Motor neuron (in vitro differentiated cells): ENCODE measurements at regions not wholly inside any gene's neighbourhood (a gene's known extent, or its start where the extent isn't known, plus 50 kb on each side); places are given as distances from the start of the nearest gene placed in this dataset.

Experiments
- ATAC-seq, 8 experiments: fragments of 200-7000 bp; cut with Tn5 transposase; replicated peaks in 6 of 8; 2 replicates each; pipeline ENCODE4 v1.8.0; 2021; ENCODE audit warnings: mild to moderate bottlenecking in 8 of 8, moderate library complexity in 8 of 8
- H3K27ac ChIP-seq, 2 donors: fragments of 250-450 bp; sonication (Bioruptor Pico); 2 replicates each; pipeline ENCODE4 v1.9.0; 2021; ENCODE audit warnings: antibody characterized with exemption in 2 of 2, mild to moderate bottlenecking in 2 of 2, moderate library complexity in 1 of 2
- H3K4me1 ChIP-seq, 2 donors: fragments of 250-450 bp; sonication (Bioruptor Pico); replicated peaks in 1 of 2; 2 replicates each; pipeline ENCODE4 v1.6.1; 2021; ENCODE audit warnings: antibody characterized with exemption in 2 of 2, mild to moderate bottlenecking in 2 of 2, moderate library complexity in 1 of 2
- H3K4me3 ChIP-seq, 5 donors: fragments of 250-450 bp; sonication (Bioruptor Pico); 2 replicates each; pipeline ENCODE4 v1.9.0; 2021; ENCODE audit warnings: antibody characterized with exemption in 5 of 5, mild to moderate bottlenecking in 5 of 5, moderate library complexity in 4 of 5
- WGBS, 10 experiments: fragments of 450-650 bp; shearing (Covaris generic); methylation state at CpG; one replicate each; pipeline ENCODE4 v1.0.0; 2022; 5-methylcytosine and 5-hydroxymethylcytosine counted together
- in situ Hi-C, 9 experiments: fragments of 400-800 bp; cut with MboI; loops; one replicate each; pipeline ENCODE4 v1.15.0; 2021; ENCODE audit warnings: low sequenced_read_pairs in 9 of 9, low pct_unique_long_range_greater_than_20kb in 2 of 9; ENCODE audit not compliant: unreplicated experiment in 9 of 9

DNA sequence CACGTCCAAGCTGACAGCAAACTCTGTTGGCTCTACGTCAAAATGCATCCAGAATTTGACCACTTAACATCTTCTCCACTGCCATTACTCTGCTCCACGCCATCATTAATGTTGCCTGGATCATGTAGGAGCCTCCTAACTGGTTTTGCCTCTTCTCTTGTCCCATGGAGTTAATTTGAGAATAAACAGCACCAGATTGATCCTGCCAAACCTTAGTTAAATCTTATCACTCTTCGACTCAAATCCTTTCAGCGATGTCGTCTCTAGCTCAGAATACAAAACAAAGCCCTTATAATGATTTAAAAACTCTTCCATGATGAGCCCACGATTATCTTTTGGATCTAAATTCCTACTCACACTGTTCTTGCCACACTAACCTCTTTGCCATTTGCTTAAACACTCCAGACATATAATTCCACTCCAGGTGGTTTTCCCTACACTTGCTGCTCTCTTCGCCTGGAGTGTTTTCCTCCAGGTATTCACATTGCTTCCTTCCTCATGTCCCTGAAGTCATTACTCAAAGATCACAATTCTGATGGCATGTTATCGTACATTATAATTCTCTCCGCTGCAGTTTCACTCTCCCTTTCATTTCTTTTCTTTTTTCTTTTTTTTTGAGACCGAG, 90.7 kb upstream of the KCNK2 start:
- peaks cover 0 to 2% of the 10 kb centered on the region in 2 donors for H3K4me1 ChIP-seq
- in situ Hi-C loops: no loop called here
- 57 to 87% (median 79%) methylated on average over 5 to 11 of the region's 11 CpGs for WGBS, 10 experiments
- H3K27ac ChIP-seq: no peak overlapping the region
- ATAC-seq: no peak
- no peak overlapping the region for H3K4me3 ChIP-seq

GRCh38 chr1:214993419-214993818, 89.1 kb upstream of the KCNK2 start:
- peaks cover 0 to 2% of the 10 kb centered on the region in 2 donors for H3K4me1 ChIP-seq
- H3K27ac ChIP-seq: no peak overlapping the region
- in situ Hi-C loops: no loop called here
- no peak overlapping the region for H3K4me3 ChIP-seq
- no peak for ATAC-seq

DNA sequence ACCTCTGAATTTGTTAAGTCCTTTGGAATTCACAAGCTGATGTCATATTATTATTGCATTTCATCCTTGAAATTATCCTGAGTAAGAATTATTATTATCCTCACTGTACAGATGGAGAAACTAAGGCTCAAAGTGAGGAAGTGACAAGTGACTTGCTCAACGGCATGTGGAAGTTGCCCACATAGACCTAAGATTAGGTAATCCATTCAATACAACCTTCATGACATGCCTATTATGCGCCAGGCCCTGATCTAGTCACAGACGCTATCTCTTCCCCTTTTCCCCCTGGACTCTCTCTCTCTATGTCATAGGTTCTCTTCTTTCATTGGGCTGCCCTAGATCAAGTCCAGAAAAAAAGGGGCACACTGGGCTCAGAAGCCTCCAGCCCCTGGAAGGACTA, 84.9 kb upstream of the KCNK2 start:
- H3K4me1 ChIP-seq: peaks cover 0 to 2% of the 10 kb centered on the region in 2 donors
- H3K4me3 ChIP-seq: no peak overlapping the region
- ATAC-seq: no peak
- 67 to 97% (median 90%) methylated on average over 1 to 3 of the region's 3 CpGs; no CpG with 5 or more reads in 2 of the 10 experiments for WGBS, 10 experiments
- H3K27ac ChIP-seq: no peak overlapping the region
- in situ Hi-C loops: no loop called here

DNA sequence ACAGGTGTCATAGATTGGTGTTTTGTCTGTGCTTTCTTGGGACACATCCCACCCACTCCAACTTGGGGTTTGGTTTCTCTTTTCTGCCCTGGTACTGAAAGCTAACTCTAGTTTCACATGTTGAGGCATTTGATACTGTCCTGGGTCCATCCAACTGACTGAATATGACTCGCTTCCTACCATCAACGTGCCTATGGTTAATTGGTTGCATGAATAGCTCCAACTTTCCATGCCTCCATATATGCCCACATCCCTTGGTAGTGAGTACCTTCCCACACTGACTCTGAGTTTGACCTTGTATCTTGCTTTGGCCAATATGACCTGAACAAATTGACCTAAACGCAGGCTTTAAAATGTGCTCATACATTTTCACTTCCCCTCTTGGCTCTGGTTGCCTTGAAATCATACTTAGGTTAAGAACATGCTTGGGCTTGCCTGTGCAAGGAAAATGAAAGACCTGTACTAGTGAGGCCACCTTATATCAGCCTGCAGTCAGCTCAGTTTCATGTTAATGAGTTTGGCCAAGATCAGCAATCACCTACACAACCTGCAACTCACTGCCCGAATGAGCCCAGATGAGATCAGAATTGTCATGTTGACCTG, 81.0 kb upstream of the KCNK2 start:
- H3K4me3 ChIP-seq: no peak overlapping the region
- ATAC-seq: no peak
- no peak overlapping the region for H3K27ac ChIP-seq
- no peaks in the 10 kb centered on the region for H3K4me1 ChIP-seq
- 80 to 100% (median 93%) methylated on average over 1 to 4 of the region's 4 CpGs; no CpG with 5 or more reads in 1 of the 10 experiments for whole genome bisulfite sequencing, 10 experiments
- in situ Hi-C loops: no loop called here

- Histone ChIP-seq H3K4me3 (no peak overlapping the region), H3K4me1 (no peaks in the 10 kb centered on the region), H3K27ac (no peak overlapping the region)
- in situ Hi-C loops: no loop called here
- no peak for ATAC-seq
- WGBS, 10 experiments: 4 to 91% (median 75%) methylated on average over 1 to 4 of the region's 4 CpGs
These were observed 80.1 kb upstream of the KCNK2 start for GRCh38 chr1:215002471-215002870.

GRCh38 chr1:215003686-215004085, 78.9 kb upstream of the KCNK2 start:
- no peak overlapping the region for H3K27ac ChIP-seq
- in situ Hi-C loops: no loop called here
- H3K4me1 ChIP-seq: no peaks in the 10 kb centered on the region
- ATAC-seq: peak in 1 of 8 experiments; percentile 18
- WGBS, 10 experiments: 50 to 100% (median 92%) methylated on average over 1 to 2 of the region's 2 CpGs
- H3K4me3 ChIP-seq: no peak overlapping the region

GRCh38 chr1:215004121-215004827, 78.3 kb upstream of the KCNK2 start:
- ATAC-seq: peak in 1 of 8 experiments; percentile 45
- 43 to 100% (median 95%) methylated on average over 2 of the region's 2 CpGs; no CpG with 5 or more reads in 4 of the 10 experiments for WGBS, 10 experiments
- Histone ChIP-seq H3K4me1 (no peaks in the 10 kb centered on the region), H3K27ac (no peak overlapping the region), H3K4me3 (no peak overlapping the region)
- in situ Hi-C loops: no loop called here

- WGBS, 10 experiments: 0 to 94% (median 78%) methylated on average over 3 to 5 of the region's 5 CpGs
- no peak overlapping the region for H3K4me3 ChIP-seq
- in situ Hi-C loops: no loop called here
- H3K27ac ChIP-seq: no peak overlapping the region
- ATAC-seq: peak in 1 of 8 experiments; percentile 28
- H3K4me1 ChIP-seq: no peaks in the 10 kb centered on the region
These were observed 77.5 kb upstream of the KCNK2 start for GRCh38 chr1:215005078-215005477.

GRCh38 chr1:215005656-215006345, 76.7 kb upstream of the KCNK2 start:
- ATAC-seq: peak in 1 of 8 experiments; percentile 31
- no peaks in the 10 kb centered on the region for H3K4me1 ChIP-seq

DNA sequence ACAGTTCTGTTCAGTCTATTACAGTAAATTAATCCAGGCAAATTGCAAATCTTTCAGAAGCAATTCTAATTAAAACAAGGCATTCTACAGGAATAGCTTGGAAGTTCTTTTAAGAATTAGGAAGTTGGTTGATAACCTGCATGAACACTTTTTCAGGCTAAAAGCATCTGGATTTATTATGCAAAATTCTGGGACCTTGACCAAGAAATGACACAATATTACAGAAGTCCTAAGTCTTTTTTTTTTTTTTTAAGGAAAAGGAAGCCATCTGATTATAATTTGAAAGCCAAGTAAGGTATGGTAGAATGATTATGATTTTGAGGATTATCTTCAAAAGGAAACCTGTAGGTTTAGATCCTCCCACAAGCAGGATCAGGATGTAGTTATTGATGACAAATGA, 74.7 kb upstream of the KCNK2 start:
- no peak overlapping the region for H3K27ac ChIP-seq
- in situ Hi-C loops: no loop called here
- H3K4me1 ChIP-seq: no peaks in the 10 kb centered on the region
- no peak overlapping the region for H3K4me3 ChIP-seq
- no peak for ATAC-seq

More at GRCh38 chr1:215005656-215006345, 76.7 kb upstream of the KCNK2 start:
- WGBS, 10 experiments: 5 to 92% (median 83%) methylated on average over 1 to 9 of the region's 9 CpGs
- in situ Hi-C loops: no loop called here
- Histone ChIP-seq H3K27ac (no peak overlapping the region), H3K4me3 (no peak overlapping the region)

GRCh38 chr1:215018555-215018954, 64.0 kb upstream of the KCNK2 start:
- in situ Hi-C loops: no loop called here
- H3K4me1 ChIP-seq: peaks cover 0 to 9% of the 10 kb centered on the region in 2 donors
- no peak overlapping the region for H3K4me3 ChIP-seq
- no peak for ATAC-seq
- WGBS, 10 experiments: 30 to 94% (median 74%) methylated on average over 1 to 3 of the region's 3 CpGs; no CpG with 5 or more reads in 1 of the 10 experiments
- H3K27ac ChIP-seq: no peak overlapping the region

GRCh38 chr1:215022204-215022603, 60.3 kb upstream of the KCNK2 start:
- 14 to 91% (median 50%) methylated on average over 1 of the region's 1 CpG; no CpG with 5 or more reads in 5 of the 10 experiments for WGBS, 10 experiments
- peaks cover 0 to 14% of the 10 kb centered on the region in 2 donors for H3K4me1 ChIP-seq
- H3K27ac ChIP-seq: no peak overlapping the region
- in situ Hi-C loops: no loop called here
- no peak overlapping the region for H3K4me3 ChIP-seq
- no peak for ATAC-seq

GRCh38 chr1:215022741-215023141, 59.8 kb upstream of the KCNK2 start:
- 0 to 100% (median 42%) methylated on average over 1 of the region's 1 CpG; no CpG with 5 or more reads in 2 of the 10 experiments for WGBS, 10 experiments
- Histone ChIP-seq H3K27ac (no peak overlapping the region), H3K4me1 (peaks cover 0 to 14% of the 10 kb centered on the region in 2 donors), H3K4me3 (no peak overlapping the region)
- in situ Hi-C loops: no loop called here
- ATAC-seq: peak in 2 of 8 experiments; percentile 44 to 69
